Esophagus squamous epithelium (tissue), 4 donors: ENCODE measurements at regions not wholly inside any gene's neighbourhood (a gene's known extent, or its start where the extent isn't known, plus 50 kb on each side); places are given as distances from the start of the nearest gene placed in this dataset.

Experiments used
- POLR2A ChIP-seq, 4 donors: fragments of 450-650 bp; IDR thresholded peaks; one replicate each; pipeline ENCODE4 v1.6.1; 2017; ENCODE audit warnings: antibody characterized with exemption in 4 of 4, mild to moderate bottlenecking in 4 of 4, moderate library complexity in 3 of 4
- TF ChIP-seq, protein P1 (sequence below), 6 experiments: fragments of 450-650 bp in 4 of 6; fragments of 200-600 bp in 2 of 6; sonication (generic) in 2 of 6; IDR thresholded peaks; one replicate each; pipeline ENCODE4 v1.5.1; 2016 to 2019; ENCODE audit warnings: antibody characterized with exemption in 6 of 6, mild to moderate bottlenecking in 4 of 6, moderate library complexity in 4 of 6

- no peak for TF ChIP-seq POLR2A (IDR thresholded peaks at IDR 0.05)
- TF ChIP-seq, protein P1, sequence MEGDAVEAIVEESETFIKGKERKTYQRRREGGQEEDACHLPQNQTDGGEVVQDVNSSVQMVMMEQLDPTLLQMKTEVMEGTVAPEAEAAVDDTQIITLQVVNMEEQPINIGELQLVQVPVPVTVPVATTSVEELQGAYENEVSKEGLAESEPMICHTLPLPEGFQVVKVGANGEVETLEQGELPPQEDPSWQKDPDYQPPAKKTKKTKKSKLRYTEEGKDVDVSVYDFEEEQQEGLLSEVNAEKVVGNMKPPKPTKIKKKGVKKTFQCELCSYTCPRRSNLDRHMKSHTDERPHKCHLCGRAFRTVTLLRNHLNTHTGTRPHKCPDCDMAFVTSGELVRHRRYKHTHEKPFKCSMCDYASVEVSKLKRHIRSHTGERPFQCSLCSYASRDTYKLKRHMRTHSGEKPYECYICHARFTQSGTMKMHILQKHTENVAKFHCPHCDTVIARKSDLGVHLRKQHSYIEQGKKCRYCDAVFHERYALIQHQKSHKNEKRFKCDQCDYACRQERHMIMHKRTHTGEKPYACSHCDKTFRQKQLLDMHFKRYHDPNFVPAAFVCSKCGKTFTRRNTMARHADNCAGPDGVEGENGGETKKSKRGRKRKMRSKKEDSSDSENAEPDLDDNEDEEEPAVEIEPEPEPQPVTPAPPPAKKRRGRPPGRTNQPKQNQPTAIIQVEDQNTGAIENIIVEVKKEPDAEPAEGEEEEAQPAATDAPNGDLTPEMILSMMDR (IDR thresholded peaks at IDR 0.05) = no peak
These were observed 117.9 kb downstream of the GADD45G start for GRCh38 chr9:89722712-89723111.
